ENCODE measurements at regions not wholly inside any gene's neighbourhood (a gene's known extent, or its start where the extent isn't known, plus 50 kb on each side); places are given as distances from the start of the nearest gene placed in this dataset.

DNA sequence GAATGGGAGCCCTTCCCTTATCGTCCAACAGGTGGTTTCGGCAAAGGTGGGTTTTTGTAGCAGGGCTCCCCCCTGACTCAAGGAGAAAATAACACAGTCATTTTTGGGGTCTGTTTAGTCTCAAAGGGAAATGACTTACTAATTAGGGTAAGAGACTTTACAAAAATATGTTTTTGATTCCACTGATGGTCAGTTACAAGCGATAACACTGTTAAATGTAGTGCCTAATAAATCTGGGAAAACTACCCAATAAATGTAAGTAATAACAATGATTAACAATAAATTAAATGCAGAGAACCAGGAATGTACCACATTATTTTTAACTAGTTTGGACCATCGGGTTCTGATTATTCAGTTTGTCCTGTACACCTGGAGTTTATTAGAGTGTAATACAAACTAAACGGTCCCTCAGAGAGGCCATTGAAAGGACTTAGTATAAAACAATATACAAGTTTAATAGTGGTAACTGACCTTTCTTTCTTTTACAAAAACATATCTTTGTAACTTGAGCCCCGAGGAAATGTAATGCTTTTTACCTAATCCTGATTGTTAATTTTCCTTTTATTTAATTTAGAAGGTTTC is 216.2 kb upstream of the HABP2 start:
- TF ChIP-seq, protein P1, sequence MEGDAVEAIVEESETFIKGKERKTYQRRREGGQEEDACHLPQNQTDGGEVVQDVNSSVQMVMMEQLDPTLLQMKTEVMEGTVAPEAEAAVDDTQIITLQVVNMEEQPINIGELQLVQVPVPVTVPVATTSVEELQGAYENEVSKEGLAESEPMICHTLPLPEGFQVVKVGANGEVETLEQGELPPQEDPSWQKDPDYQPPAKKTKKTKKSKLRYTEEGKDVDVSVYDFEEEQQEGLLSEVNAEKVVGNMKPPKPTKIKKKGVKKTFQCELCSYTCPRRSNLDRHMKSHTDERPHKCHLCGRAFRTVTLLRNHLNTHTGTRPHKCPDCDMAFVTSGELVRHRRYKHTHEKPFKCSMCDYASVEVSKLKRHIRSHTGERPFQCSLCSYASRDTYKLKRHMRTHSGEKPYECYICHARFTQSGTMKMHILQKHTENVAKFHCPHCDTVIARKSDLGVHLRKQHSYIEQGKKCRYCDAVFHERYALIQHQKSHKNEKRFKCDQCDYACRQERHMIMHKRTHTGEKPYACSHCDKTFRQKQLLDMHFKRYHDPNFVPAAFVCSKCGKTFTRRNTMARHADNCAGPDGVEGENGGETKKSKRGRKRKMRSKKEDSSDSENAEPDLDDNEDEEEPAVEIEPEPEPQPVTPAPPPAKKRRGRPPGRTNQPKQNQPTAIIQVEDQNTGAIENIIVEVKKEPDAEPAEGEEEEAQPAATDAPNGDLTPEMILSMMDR (IDR thresholded peaks at IDR 0.05; ENCODE audit: insufficient read depth, low read length, poor library complexity, severe bottlenecking), result no peak

DNA sequence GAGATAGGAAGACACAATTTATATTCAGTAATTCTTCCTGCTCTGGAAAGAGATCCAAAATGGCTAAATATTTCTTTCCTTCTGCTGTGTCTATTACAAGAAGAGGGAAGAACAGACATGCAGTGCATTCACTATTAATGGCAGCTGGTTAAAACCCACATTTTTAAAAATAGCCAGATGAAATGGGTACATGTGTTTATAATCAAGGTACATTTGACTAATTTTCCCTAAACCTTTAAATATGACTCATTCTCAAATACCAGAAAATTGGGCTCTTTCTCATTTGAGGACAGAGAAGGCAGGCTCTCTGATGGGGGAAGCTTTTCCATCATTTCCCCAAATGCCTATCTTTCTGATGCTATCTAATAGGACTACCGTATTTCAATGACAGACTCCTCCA is 215.7 kb upstream of the HABP2 start:
- Histone ChIP-seq H3K27me3 (ENCODE audit: control insufficient read depth, insufficient read depth, low read length) (peaks cover 4% of the 10 kb centered on the region), H3K4me3 (ENCODE audit: low read depth, low read length) (no peak overlapping the region), H3K36me3 (ENCODE audit: control insufficient read depth, insufficient read depth, low read length) (no peaks in the 10 kb centered on the region)
- DNase-seq (ENCODE audit: low read depth), result no peak
- TF ChIP-seq, protein P1 (IDR thresholded peaks at IDR 0.05; ENCODE audit: insufficient read depth, low read length, poor library complexity, severe bottlenecking), result no peak

More for the DNA sequence above, 216.2 kb upstream of the HABP2 start:
- Histone ChIP-seq H3K4me3 (ENCODE audit: low read depth, low read length) (no peak overlapping the region), H3K36me3 (ENCODE audit: control insufficient read depth, insufficient read depth, low read length) (no peaks in the 10 kb centered on the region), H3K27me3 (ENCODE audit: control insufficient read depth, insufficient read depth, low read length) (peaks cover 4% of the 10 kb centered on the region)
- DNase-seq (ENCODE audit: low read depth), result no peak

- TF ChIP-seq, protein P1 (IDR thresholded peaks at IDR 0.05; ENCODE audit: insufficient read depth, low read length, poor library complexity, severe bottlenecking), result no peak
- Histone ChIP-seq H3K4me3 (ENCODE audit: low read depth, low read length) (no peak overlapping the region), H3K36me3 (ENCODE audit: control insufficient read depth, insufficient read depth, low read length) (no peaks in the 10 kb centered on the region), H3K27me3 (ENCODE audit: control insufficient read depth, insufficient read depth, low read length) (peaks cover 4% of the 10 kb centered on the region)
- DNase-seq (ENCODE audit: low read depth), result no peak
Observed at GRCh38 chr10:113339121-113339520, 213.7 kb upstream of the HABP2 start.

DNA sequence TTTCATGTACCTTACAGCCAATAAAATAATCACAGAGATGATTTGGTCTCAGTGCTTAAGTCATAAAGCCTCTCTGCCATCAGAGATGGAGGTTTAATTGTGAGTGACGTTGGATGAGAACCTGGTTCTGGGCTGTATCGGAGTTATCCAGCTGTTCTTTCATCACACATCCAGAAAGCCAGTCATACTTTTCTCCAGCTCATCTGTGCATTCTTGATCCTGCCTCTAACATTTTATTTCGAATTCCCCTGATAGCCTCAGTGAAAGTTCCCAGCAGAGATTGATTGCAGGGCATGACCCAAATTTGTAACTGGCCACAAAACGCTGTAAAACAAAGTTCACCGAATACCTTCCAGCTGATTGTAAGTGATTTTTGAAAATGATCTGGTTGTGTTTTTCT is 212.6 kb upstream of the HABP2 start:
- no peak for DNase-seq (ENCODE audit: low read depth)
- Histone ChIP-seq H3K36me3 (ENCODE audit: control insufficient read depth, insufficient read depth, low read length) (no peaks in the 10 kb centered on the region), H3K4me3 (ENCODE audit: low read depth, low read length) (no peak overlapping the region), H3K27me3 (ENCODE audit: control insufficient read depth, insufficient read depth, low read length) (peaks cover 4% of the 10 kb centered on the region)
- TF ChIP-seq, protein P1 (IDR thresholded peaks at IDR 0.05; ENCODE audit: insufficient read depth, low read length, poor library complexity, severe bottlenecking), result no peak

GRCh38 chr10:113341138-113341537 is 211.7 kb upstream of the HABP2 start:
- no peaks in the 10 kb centered on the region for H3K36me3 ChIP-seq (ENCODE audit: control insufficient read depth, insufficient read depth, low read length)
- DNase-seq (ENCODE audit: low read depth), result no peak
- no peak overlapping the region for H3K4me3 ChIP-seq (ENCODE audit: low read depth, low read length)
- H3K27me3 ChIP-seq (ENCODE audit: control insufficient read depth, insufficient read depth, low read length), result peaks cover 4% of the 10 kb centered on the region
- TF ChIP-seq, protein P1 (IDR thresholded peaks at IDR 0.05; ENCODE audit: insufficient read depth, low read length, poor library complexity, severe bottlenecking), result no peak
